ENCODE measurements at regions not wholly inside any gene's neighbourhood (a gene's known extent, or its start where the extent isn't known, plus 50 kb on each side); places are given as distances from the start of the nearest gene placed in this dataset.

GRCh38 chr12:107998863-107999262, 130.2 kb upstream of the WSCD2 start:
- H3K4me1 ChIP-seq (ENCODE audit: control insufficient read depth in 2 of 2, insufficient read depth in 2 of 2, low read length in 2 of 2) = no peaks in the 10 kb centered on the region
- intact Hi-C loops (cut with micrococcal nuclease) = no loop called here
- no peaks in the 10 kb centered on the region for H3K36me3 ChIP-seq (replicated peaks in 1 of 2; ENCODE audit: control extremely low read depth in 1 of 2, control insufficient read depth in 1 of 2, extremely low read depth in 1 of 2, insufficient read depth in 2 of 2, low read length in 1 of 2)
- H2AFZ ChIP-seq (ENCODE audit: insufficient read depth, low read depth, low read length, poor library complexity, severe bottlenecking) = no peak overlapping the region
- POLR2A ChIA-PET = no interaction called here
- Mint-ChIP-seq H3K9me3 (ENCODE audit: insufficient read depth) (peaks cover 9% of the 10 kb centered on the region), H3K27me3 (peaks cover 53% of the 10 kb centered on the region), H3K27ac (no peak overlapping the region), H3K4me1 (no peaks in the 10 kb centered on the region), H3K4me3 (no peak overlapping the region)
- TF ChIP-seq, protein P1, sequence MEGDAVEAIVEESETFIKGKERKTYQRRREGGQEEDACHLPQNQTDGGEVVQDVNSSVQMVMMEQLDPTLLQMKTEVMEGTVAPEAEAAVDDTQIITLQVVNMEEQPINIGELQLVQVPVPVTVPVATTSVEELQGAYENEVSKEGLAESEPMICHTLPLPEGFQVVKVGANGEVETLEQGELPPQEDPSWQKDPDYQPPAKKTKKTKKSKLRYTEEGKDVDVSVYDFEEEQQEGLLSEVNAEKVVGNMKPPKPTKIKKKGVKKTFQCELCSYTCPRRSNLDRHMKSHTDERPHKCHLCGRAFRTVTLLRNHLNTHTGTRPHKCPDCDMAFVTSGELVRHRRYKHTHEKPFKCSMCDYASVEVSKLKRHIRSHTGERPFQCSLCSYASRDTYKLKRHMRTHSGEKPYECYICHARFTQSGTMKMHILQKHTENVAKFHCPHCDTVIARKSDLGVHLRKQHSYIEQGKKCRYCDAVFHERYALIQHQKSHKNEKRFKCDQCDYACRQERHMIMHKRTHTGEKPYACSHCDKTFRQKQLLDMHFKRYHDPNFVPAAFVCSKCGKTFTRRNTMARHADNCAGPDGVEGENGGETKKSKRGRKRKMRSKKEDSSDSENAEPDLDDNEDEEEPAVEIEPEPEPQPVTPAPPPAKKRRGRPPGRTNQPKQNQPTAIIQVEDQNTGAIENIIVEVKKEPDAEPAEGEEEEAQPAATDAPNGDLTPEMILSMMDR (IDR thresholded peaks at IDR 0.05) = no peak
- no peak for TF ChIP-seq EZH2 (IDR thresholded peaks at IDR 0.05; ENCODE audit: borderline replicate concordance, insufficient read depth, low read depth, low read length, poor library complexity, severe bottlenecking)
- no peak overlapping the region for H3K9ac ChIP-seq (ENCODE audit: low read length)
- CTCF ChIA-PET = interaction anchor here (0.7 kb wide), 1 partner anchor 21 kb away, joined by 3 read pairs; no protein-coding TSS in a partner anchor
- peaks cover 0 to 6% (median 0%) of the 10 kb centered on the region in 4 experiments for H3K27me3 ChIP-seq (replicated peaks in 1 of 4; ENCODE audit: control extremely low read depth in 1 of 4, control insufficient read depth in 3 of 4, insufficient read depth in 4 of 4, low read length in 3 of 4)
- no peak overlapping the region for H3K4me2 ChIP-seq (replicated peaks; ENCODE audit: low read depth, low read length, poor library complexity, severe bottlenecking)
- no peaks in the 10 kb centered on the region for H3K79me2 ChIP-seq (ENCODE audit: control insufficient read depth, insufficient read depth, low read length)
- ATAC-seq (ENCODE audit: low read depth) (no peak), DNase-seq (no peak)
- H4K20me1 ChIP-seq (ENCODE audit: control insufficient read depth, insufficient read depth, low read length, poor library complexity, severe bottlenecking) = no peaks in the 10 kb centered on the region
- WGBS (ENCODE audit: insufficient coverage) = 100% methylated on average over 2 of the region's 4 CpGs
- no peak overlapping the region for H3K4me3 ChIP-seq (ENCODE audit: control extremely low read depth in 1 of 5, extremely low read depth in 1 of 5, insufficient read depth in 1 of 5, low read depth in 2 of 5, low read length in 4 of 5)
- H3K27ac ChIP-seq (ENCODE audit: low read length in 2 of 2) = no peak overlapping the region
- peaks cover 0 to 5% (median 0%) of the 10 kb centered on the region in 3 donors for H3K9me3 ChIP-seq (ENCODE audit: control extremely low read depth in 1 of 3, control insufficient read depth in 2 of 3, insufficient read depth in 1 of 3, low read length in 2 of 3)

- H2AFZ ChIP-seq (ENCODE audit: insufficient read depth, low read depth, low read length, poor library complexity, severe bottlenecking) = no peak overlapping the region
- POLR2A ChIA-PET = no interaction called here
- H3K27ac Mint-ChIP-seq = no peak overlapping the region
These were observed 129.0 kb upstream of the WSCD2 start for GRCh38 chr12:108000111-108000510.

More at GRCh38 chr12:108000111-108000510, 129.0 kb upstream of the WSCD2 start:
- TF ChIP-seq, protein P1 (IDR thresholded peaks at IDR 0.05) = no peak
- TF ChIP-seq EZH2 (IDR thresholded peaks at IDR 0.05; ENCODE audit: borderline replicate concordance, insufficient read depth, low read depth, low read length, poor library complexity, severe bottlenecking) = no peak
- Histone ChIP-seq H3K4me2 (replicated peaks; ENCODE audit: low read depth, low read length, poor library complexity, severe bottlenecking) (no peak overlapping the region), H4K20me1 (ENCODE audit: control insufficient read depth, insufficient read depth, low read length, poor library complexity, severe bottlenecking) (no peaks in the 10 kb centered on the region), H3K36me3 (replicated peaks in 1 of 2; ENCODE audit: control extremely low read depth in 1 of 2, control insufficient read depth in 1 of 2, extremely low read depth in 1 of 2, insufficient read depth in 2 of 2, low read length in 1 of 2) (no peaks in the 10 kb centered on the region), H3K4me1 (ENCODE audit: control insufficient read depth in 2 of 2, insufficient read depth in 2 of 2, low read length in 2 of 2) (no peaks in the 10 kb centered on the region), H3K27me3 (replicated peaks in 1 of 4; ENCODE audit: control extremely low read depth in 1 of 4, control insufficient read depth in 3 of 4, insufficient read depth in 4 of 4, low read length in 3 of 4) (peaks cover 0 to 6% (median 0%) of the 10 kb centered on the region in 4 experiments), H3K9ac (ENCODE audit: low read length) (no peak overlapping the region), H3K27ac (ENCODE audit: low read length in 2 of 2) (no peak overlapping the region), H3K4me3 (ENCODE audit: control extremely low read depth in 1 of 5, extremely low read depth in 1 of 5, insufficient read depth in 1 of 5, low read depth in 2 of 5, low read length in 4 of 5) (no peak overlapping the region), H3K79me2 (ENCODE audit: control insufficient read depth, insufficient read depth, low read length) (no peaks in the 10 kb centered on the region), H3K9me3 (ENCODE audit: control extremely low read depth in 1 of 3, control insufficient read depth in 2 of 3, insufficient read depth in 1 of 3, low read length in 2 of 3) (peaks cover 0 to 5% (median 0%) of the 10 kb centered on the region in 3 donors)
- 50% methylated on average over 2 of the region's 2 CpGs for WGBS (ENCODE audit: insufficient coverage)
- no peak for DNase-seq
- Mint-ChIP-seq H3K4me1 (no peaks in the 10 kb centered on the region), H3K27me3 (peaks cover 56% of the 10 kb centered on the region), H3K4me3 (no peak overlapping the region), H3K9me3 (ENCODE audit: insufficient read depth) (peaks cover 9% of the 10 kb centered on the region)
- ATAC-seq (ENCODE audit: low read depth) = no peak
- CTCF ChIA-PET = no interaction called here
- intact Hi-C loops (cut with micrococcal nuclease) = no loop called here
